IMR-90 (cell line): ENCODE measurements at regions not wholly inside any gene's neighbourhood (a gene's known extent, or its start where the extent isn't known, plus 50 kb on each side); places are given as distances from the start of the nearest gene placed in this dataset.

Experiments used
- ATAC-seq: fragments of 200-7000 bp; cut with Tn5 transposase; 2 replicates; pipeline ENCODE4 v1.9.1; 2020; ENCODE audit warnings: low read depth, mild to moderate bottlenecking, moderate library complexity
- BruUV-seq: library from RNA; stranded (reverse); fragments of 400-500 nt; replicated peaks from 2 replicates; lab custom pipeline; 2021; lab: Mats Ljungman, UMichigan
- CTCF ChIA-PET: fragments of 300-600 bp; formaldehyde crosslinking; extraction: SDS; loops from one replicate; lab custom pipeline; 2021; ENCODE audit warnings: antibody characterized with exemption; lab: Yijun Ruan, JAX
- POLR2A ChIA-PET: fragments of 300-600 bp; sonication (Branson Sonifier 250); formaldehyde crosslinking; loops from one replicate; lab custom pipeline; 2022; ENCODE audit warnings: antibody characterized with exemption; ENCODE audit not compliant: unreplicated experiment; lab: Charles Lee
- DNase-seq: peaks from one replicate; pipeline ENCODE4 v3.0.0; 2013
- H2AFZ ChIP-seq: replicated peaks from 2 replicates; pipeline ENCODE3; 2013; ENCODE audit warnings: low read length, mild to moderate bottlenecking; ENCODE audit not compliant: poor library complexity
- H2AK5ac ChIP-seq: 2 replicates; pipeline ENCODE4 v1.6.1; 2013; ENCODE audit warnings: low read depth, low read length, inconsistent platforms
- H2AK9ac ChIP-seq: replicated peaks from 2 replicates; pipeline ENCODE3; 2013; ENCODE audit warnings: mild to moderate bottlenecking, low read depth, low read length, moderate library complexity; ENCODE audit not compliant: poor library complexity
- H2BK120ac ChIP-seq: 2 replicates; pipeline ENCODE4 v1.6.1; 2013; ENCODE audit warnings: low read depth, low read length, inconsistent platforms
- H2BK15ac ChIP-seq: 3 replicates; pipeline ENCODE4 v1.6.1; 2013; ENCODE audit warnings: low read depth, low read length, inconsistent platforms
- H2BK20ac ChIP-seq: 2 replicates; pipeline ENCODE4 v1.6.1; 2013; ENCODE audit warnings: low read depth, mild to moderate bottlenecking, inconsistent platforms, low read length, moderate library complexity
- H2BK5ac ChIP-seq: 2 replicates; pipeline ENCODE4 v1.6.1; 2013; ENCODE audit warnings: mild to moderate bottlenecking, low read depth, low read length, inconsistent platforms; ENCODE audit not compliant: poor library complexity, severe bottlenecking
- H3K14ac ChIP-seq: replicated peaks from 2 replicates; pipeline ENCODE4 v1.6.1; 2013; ENCODE audit warnings: low read depth, low read length, inconsistent platforms
- H3K18ac ChIP-seq: 2 replicates; pipeline ENCODE4 v1.6.1; 2013; ENCODE audit warnings: low read depth, low read length, control low read depth
- H3K23ac ChIP-seq: 2 replicates; pipeline ENCODE4 v1.6.1; 2013; ENCODE audit warnings: low read depth, low read length, inconsistent platforms
- H3K27ac ChIP-seq: 2 replicates; pipeline ENCODE4 v1.5.1; 2013; ENCODE audit warnings: mild to moderate bottlenecking, control low read depth, low read length; ENCODE audit not compliant: insufficient read depth
- H3K27me3 ChIP-seq: 2 replicates; pipeline ENCODE4 v1.6.1; 2013; ENCODE audit warnings: low read length; ENCODE audit not compliant: control insufficient read depth, insufficient read depth
- H3K36me3 ChIP-seq: 2 replicates; pipeline ENCODE4 v1.6.1; 2013; ENCODE audit warnings: low read length, mixed read lengths; ENCODE audit not compliant: control insufficient read depth, insufficient read depth
- H3K4ac ChIP-seq: 2 replicates; pipeline ENCODE4 v1.6.1; 2013; ENCODE audit warnings: low read depth, low read length, inconsistent platforms
- H3K4me1 ChIP-seq: 2 replicates; pipeline ENCODE4 v1.6.1; 2013; ENCODE audit warnings: low read length, mixed read lengths; ENCODE audit not compliant: control insufficient read depth, insufficient read depth
- H3K4me2 ChIP-seq: 2 replicates; pipeline ENCODE4 v1.6.1; 2013; ENCODE audit warnings: low read depth, mild to moderate bottlenecking, control low read depth, low read length, moderate library complexity
- H3K4me3 ChIP-seq: 2 replicates; pipeline ENCODE4 v1.5.1; 2013; ENCODE audit warnings: low read depth, mild to moderate bottlenecking, control low read depth, low read length, moderate library complexity; ENCODE audit not compliant: insufficient read depth
- H3K56ac ChIP-seq: 2 replicates; pipeline ENCODE4 v1.6.1; 2013; ENCODE audit warnings: low read length, inconsistent platforms; ENCODE audit not compliant: insufficient read depth; ENCODE audit errors: extremely low read depth
- H3K79me1 ChIP-seq, 2 experiments: 2 replicates each; pipeline ENCODE4 v1.6.1; 2013; ENCODE audit warnings: low read length in 2 of 2, inconsistent platforms in 1 of 2, low read depth in 1 of 2
- H3K9ac ChIP-seq: 2 replicates; pipeline ENCODE4 v1.6.1; 2013; ENCODE audit warnings: low read depth, low read length, control low read depth
- H3K9me1 ChIP-seq: 2 replicates; pipeline ENCODE4 v1.6.1; 2013; ENCODE audit warnings: low read length, inconsistent platforms; ENCODE audit not compliant: insufficient read depth
- H3K9me3 ChIP-seq: 2 replicates; pipeline ENCODE4 v1.6.1; 2013; ENCODE audit warnings: low read length; ENCODE audit not compliant: control insufficient read depth, insufficient read depth
- H4K20me1 ChIP-seq: 2 replicates; pipeline ENCODE4 v1.6.1; 2013; ENCODE audit warnings: low read length, inconsistent platforms; ENCODE audit not compliant: insufficient read depth
- H4K5ac ChIP-seq: 2 replicates; pipeline ENCODE4 v1.6.1; 2013; ENCODE audit warnings: mild to moderate bottlenecking, low read depth, low read length, control low read depth
- H4K8ac ChIP-seq, 2 experiments: 2 replicates each; pipeline ENCODE4 v1.6.1; 2013; ENCODE audit warnings: low read depth in 2 of 2, low read length in 2 of 2, control low read depth in 1 of 2, inconsistent platforms in 1 of 2
- H4K91ac ChIP-seq: 2 replicates; pipeline ENCODE4 v1.6.1; 2013; ENCODE audit warnings: low read depth, low read length, inconsistent platforms; ENCODE audit not compliant: insufficient read depth
- CHD1 ChIP-seq: IDR thresholded peaks from 2 replicates; pipeline ENCODE4 v1.6.1; 2012; ENCODE audit warnings: low read depth, low read length, improper control_type of control experiment
- MAZ ChIP-seq: IDR thresholded peaks from 2 replicates; pipeline ENCODE4 v1.6.1; 2012; ENCODE audit warnings: low read depth, mild to moderate bottlenecking, low read length, improper control_type of control experiment, moderate library complexity, borderline replicate concordance
- MXI1 ChIP-seq: IDR thresholded peaks from 2 replicates; pipeline ENCODE4 v1.6.1; 2012; ENCODE audit warnings: low read depth, mild to moderate bottlenecking, low read length, moderate library complexity, borderline replicate concordance
- POLR2A ChIP-seq: IDR thresholded peaks from 2 replicates; pipeline ENCODE4 v1.6.1; 2012; ENCODE audit warnings: mild to moderate bottlenecking, low read depth, low read length
- SMC3 ChIP-seq: fragments of 150-350 bp; IDR thresholded peaks from 2 replicates; pipeline ENCODE4 v1.6.1; 2016; ENCODE audit warnings: low read depth, mild to moderate bottlenecking, antibody characterized with exemption, low read length, moderate library complexity
- WGBS, 2 experiments: methylation state at CpG; one replicate each; pipeline versions ENCODE4 v1.1.5 to v1.1.7; 2013; ENCODE audit warnings: missing lambda C conversion rate in 2 of 2; ENCODE audit not compliant: insufficient read length in 1 of 2; ENCODE audit errors: extremely low coverage in 2 of 2; 5-methylcytosine and 5-hydroxymethylcytosine counted together
- dilution Hi-C: fragments of 300-500 bp; cut with HindIII; formaldehyde crosslinking; loops from one replicate; pipeline ENCODE4 v1.14.3; 2018; ENCODE audit warnings: low sequenced_read_pairs; ENCODE audit not compliant: unreplicated experiment
- in situ Hi-C: fragments of 300-500 bp; cut with MboI; formaldehyde crosslinking; loops from 3 replicates; pipeline ENCODE4 v1.14.3; 2019; ENCODE audit warnings: low sequenced_read_pairs, inconsistent platforms, mixed read lengths
- intact Hi-C: fragments of 100-400 bp; cut with micrococcal nuclease; formaldehyde crosslinking; loops from 2 replicates; pipeline ENCODE4 v1.10.0; 2022

- H3K23ac ChIP-seq, result no peak overlapping the region
- ChIA-PET POLR2A (no interaction called here), CTCF (no interaction called here)
- H3K27me3 ChIP-seq, result no peaks in the 10 kb centered on the region
- ATAC-seq (no peak), DNase-seq (no peak)
- dilution Hi-C loops (no loop called here), intact Hi-C loops (no loop called here), in situ Hi-C loops (no loop called here)
- H3K9ac ChIP-seq, result no peak overlapping the region
- H3K56ac ChIP-seq, result no peak overlapping the region
- WGBS, 2 experiments, result no CpG with 5 or more reads among the region's 22 CpGs
- no peaks in the 10 kb centered on the region for H4K20me1 ChIP-seq
- TF ChIP-seq MXI1, result no peak
- no peak for TF ChIP-seq CHD1
- TF ChIP-seq MAZ, result no peak
- TF ChIP-seq POLR2A, result no peak
- TF ChIP-seq SMC3, result no peak
- no peaks in the 10 kb centered on the region for H3K79me1 ChIP-seq
- H3K4me1 ChIP-seq, result no peaks in the 10 kb centered on the region
- H3K36me3 ChIP-seq, result no peaks in the 10 kb centered on the region
- no peak overlapping the region for H2AFZ ChIP-seq
- no peak overlapping the region for H2BK15ac ChIP-seq
- H2BK5ac ChIP-seq, result no peak overlapping the region
- no peak overlapping the region for H2BK20ac ChIP-seq
- H3K4ac ChIP-seq, result no peak overlapping the region
- no peak overlapping the region for H4K91ac ChIP-seq
- H3K9me3 ChIP-seq, result peaks cover 7% of the 10 kb centered on the region
- H2AK5ac ChIP-seq, result no peak overlapping the region
- H3K9me1 ChIP-seq, result no peaks in the 10 kb centered on the region
- H3K27ac ChIP-seq, result no peak overlapping the region
- no peak overlapping the region for H3K18ac ChIP-seq
- no peak overlapping the region for H3K14ac ChIP-seq
- no peak overlapping the region for H3K4me2 ChIP-seq
- BruUV-seq, result no TSS peak
- no peak overlapping the region for H3K4me3 ChIP-seq
- no peak overlapping the region for H2BK120ac ChIP-seq
- H4K8ac ChIP-seq, result no peak overlapping the region
- no peak overlapping the region for H2AK9ac ChIP-seq
- no peak overlapping the region for H4K5ac ChIP-seq
Observed at GRCh38 chr20:55251170-55251569, 754.1 kb downstream of the CBLN4 start.
